Body of pancreas (tissue), 4 donors: ENCODE measurements at regions not wholly inside any gene's neighbourhood (a gene's known extent, or its start where the extent isn't known, plus 50 kb on each side); places are given as distances from the start of the nearest gene placed in this dataset.
"Not testable (repeated sequence)": the region's sequence is repeated elsewhere in the genome, so short reads cannot be mapped to it uniquely, and the experiment has no call there.

Source experiments
- ATAC-seq: fragments of 150-250 bp; one replicate; pipeline ENCODE4 v1.9.1; 2016
- DNase-seq, 4 donors: peaks; one replicate each; pipeline ENCODE4 v3.0.0-alpha.2; 2019
- H3K27ac ChIP-seq, 4 donors: fragments of 200-600 bp; sonication (generic); 1 replicate in 3 of 4; 2 replicates in 1 of 4; pipeline versions ENCODE4 v1.5.1 to v1.6.1; 2016 to 2019; ENCODE audit warnings: mild to moderate bottlenecking in 1 of 4, mixed read lengths in 1 of 4, moderate library complexity in 1 of 4
- H3K27me3 ChIP-seq, 2 donors: fragments of 200-600 bp; sonication (generic); one replicate each; pipeline ENCODE4 v1.6.0; 2016; ENCODE audit warnings: mild to moderate bottlenecking in 1 of 2
- H3K36me3 ChIP-seq, 2 donors: fragments of 200-600 bp; sonication (generic); replicated peaks in 1 of 2; 2 replicates each; pipeline ENCODE4 v1.5.1; 2016; ENCODE audit warnings: low read depth in 2 of 2; ENCODE audit not compliant: insufficient read depth in 1 of 2
- H3K4me1 ChIP-seq: fragments of 200-600 bp; sonication (generic); one replicate; pipeline ENCODE4 v1.6.0; 2016
- H3K4me3 ChIP-seq, 2 donors: fragments of 200-600 bp; sonication (generic); 1 replicate in 1 of 2; 2 replicates in 1 of 2; pipeline ENCODE4 v1.5.1; 2016 to 2019
- H3K9me3 ChIP-seq, 3 donors: fragments of 200-600 bp; sonication (generic); 1 replicate in 2 of 3; 2 replicates in 1 of 3; pipeline ENCODE4 v1.5.1; 2016
- POLR2A ChIP-seq, 3 donors: fragments of 450-650 bp; IDR thresholded peaks; one replicate each; pipeline ENCODE4 v1.6.1; 2016; ENCODE audit warnings: antibody characterized with exemption in 3 of 3, mild to moderate bottlenecking in 2 of 3
- WGBS, 2 donors: methylation state at CpG; one replicate each; pipeline ENCODE4 v1.1.5; 2017; 5-methylcytosine and 5-hydroxymethylcytosine counted together
- intact Hi-C: fragments of 100-400 bp; cut with DNase I; formaldehyde crosslinking; loops from one replicate; pipeline ENCODE4 v1.15.1; 2023
- TF ChIP-seq, protein P1 (sequence below), 7 experiments: fragments of 450-650 bp in 4 of 7; fragments of 200-600 bp in 3 of 7; sonication (generic) in 3 of 7; IDR thresholded peaks; one replicate each; pipeline ENCODE4 v1.5.1; 2016 to 2019; ENCODE audit warnings: antibody characterized with exemption in 7 of 7

DNA sequence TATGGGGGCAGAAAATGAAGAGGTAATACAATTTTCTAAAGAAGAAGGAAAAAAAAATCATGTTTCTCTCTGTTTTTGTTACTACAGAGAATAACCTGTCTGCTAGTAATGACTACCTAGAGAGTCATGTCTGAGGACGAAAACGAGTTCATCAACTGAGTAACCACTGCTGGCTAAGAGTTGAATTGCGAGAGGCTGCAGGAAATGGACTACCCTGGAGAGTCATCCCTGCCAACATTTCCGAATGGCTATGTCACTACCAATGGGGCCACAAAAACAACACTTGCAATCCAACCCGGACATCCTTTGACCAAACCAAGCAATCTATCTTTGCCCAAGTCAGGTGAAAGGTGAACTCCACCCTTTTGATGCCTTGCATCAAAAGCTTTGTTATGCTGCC, 120.6 kb downstream of the FCRL5 start:
- TF ChIP-seq POLR2A (IDR thresholded peaks at IDR 0.05) = no peak
- TF ChIP-seq, protein P1, sequence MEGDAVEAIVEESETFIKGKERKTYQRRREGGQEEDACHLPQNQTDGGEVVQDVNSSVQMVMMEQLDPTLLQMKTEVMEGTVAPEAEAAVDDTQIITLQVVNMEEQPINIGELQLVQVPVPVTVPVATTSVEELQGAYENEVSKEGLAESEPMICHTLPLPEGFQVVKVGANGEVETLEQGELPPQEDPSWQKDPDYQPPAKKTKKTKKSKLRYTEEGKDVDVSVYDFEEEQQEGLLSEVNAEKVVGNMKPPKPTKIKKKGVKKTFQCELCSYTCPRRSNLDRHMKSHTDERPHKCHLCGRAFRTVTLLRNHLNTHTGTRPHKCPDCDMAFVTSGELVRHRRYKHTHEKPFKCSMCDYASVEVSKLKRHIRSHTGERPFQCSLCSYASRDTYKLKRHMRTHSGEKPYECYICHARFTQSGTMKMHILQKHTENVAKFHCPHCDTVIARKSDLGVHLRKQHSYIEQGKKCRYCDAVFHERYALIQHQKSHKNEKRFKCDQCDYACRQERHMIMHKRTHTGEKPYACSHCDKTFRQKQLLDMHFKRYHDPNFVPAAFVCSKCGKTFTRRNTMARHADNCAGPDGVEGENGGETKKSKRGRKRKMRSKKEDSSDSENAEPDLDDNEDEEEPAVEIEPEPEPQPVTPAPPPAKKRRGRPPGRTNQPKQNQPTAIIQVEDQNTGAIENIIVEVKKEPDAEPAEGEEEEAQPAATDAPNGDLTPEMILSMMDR (IDR thresholded peaks at IDR 0.05) = no peak
- H3K4me1 ChIP-seq = no peaks in the 10 kb centered on the region
- no peaks in the 10 kb centered on the region for H3K27me3 ChIP-seq
- ATAC-seq (no peak), DNase-seq (no peak)
- no peak overlapping the region for H3K4me3 ChIP-seq
- H3K36me3 ChIP-seq = no peaks in the 10 kb centered on the region
- WGBS, 2 donors = 82 to 83% methylated on average over 5 of the region's 5 CpGs
- intact Hi-C loops = no loop called here
- H3K9me3 ChIP-seq = no peaks in the 10 kb centered on the region
- no peak overlapping the region for H3K27ac ChIP-seq

DNA sequence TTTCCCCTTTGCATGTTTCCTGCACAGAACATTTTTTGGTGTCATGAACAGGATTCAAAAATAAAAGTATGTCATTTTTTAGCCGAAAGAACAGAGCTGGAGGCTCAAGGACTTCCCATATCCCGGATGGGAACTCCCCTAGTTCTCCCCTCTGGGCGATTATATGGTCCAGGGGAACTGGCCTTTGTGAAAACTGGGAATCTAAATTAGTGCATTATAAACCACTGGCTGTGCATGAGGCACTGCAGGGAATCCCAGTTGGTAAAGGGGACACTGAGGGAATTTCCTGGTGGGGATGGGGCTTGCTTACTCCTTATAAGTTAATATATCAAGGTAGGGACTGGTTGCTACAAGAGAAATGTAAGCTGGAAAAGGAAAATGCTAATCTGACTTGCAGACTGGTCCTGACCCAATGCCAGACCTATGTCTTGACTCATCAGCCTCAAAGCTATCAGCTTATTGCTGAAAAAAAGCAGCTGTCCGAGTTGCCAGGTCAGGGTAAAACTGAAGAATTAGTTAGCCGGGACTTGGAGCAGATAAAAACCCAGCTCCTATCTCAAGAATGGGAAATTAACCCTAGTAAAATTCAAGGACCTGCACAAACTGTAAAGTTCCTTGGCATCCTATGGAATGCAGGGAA, 122.6 kb downstream of the FCRL5 start:
- Histone ChIP-seq H3K9me3 (no peaks in the 10 kb centered on the region), H3K36me3 (no peaks in the 10 kb centered on the region), H3K27ac (no peak overlapping the region), H3K4me3 (no peak overlapping the region), H3K4me1 (no peaks in the 10 kb centered on the region), H3K27me3 (no peaks in the 10 kb centered on the region)
- ATAC-seq = no peak
- intact Hi-C loops = no loop called here
- 61 to 70% methylated on average over 5 of the region's 5 CpGs for WGBS, 2 donors
- no peak for TF ChIP-seq POLR2A (IDR thresholded peaks at IDR 0.05)
- TF ChIP-seq, protein P1 (IDR thresholded peaks at IDR 0.05) = no peak
- DNase-seq = no peak

DNA sequence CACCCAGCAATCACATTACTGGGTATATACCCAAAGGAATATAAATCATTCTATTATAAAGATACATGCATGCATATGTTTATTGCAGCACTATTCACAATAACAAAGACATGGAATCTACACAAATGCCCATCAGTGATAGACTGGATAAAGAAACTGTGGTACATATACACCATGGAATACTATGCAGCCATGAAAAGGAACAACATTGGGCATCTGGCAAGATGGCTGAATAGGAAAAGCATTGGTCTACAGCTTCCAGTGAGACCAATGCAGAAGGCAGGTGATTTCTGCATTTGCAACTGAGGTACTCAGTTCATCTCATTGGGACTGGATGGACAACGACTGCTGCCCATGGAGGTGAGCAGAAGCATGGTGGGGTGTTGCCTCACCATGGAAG, 128.6 kb downstream of the FCRL5 start:
- 71 to 94% methylated on average over 1 of the region's 1 CpG for WGBS, 2 donors
- intact Hi-C loops, H3K4me1 ChIP-seq, H3K9me3 ChIP-seq, H3K4me3 ChIP-seq, H3K36me3 ChIP-seq, H3K27me3 ChIP-seq, DNase-seq, H3K27ac ChIP-seq, ATAC-seq: not testable (repeated sequence)

DNA sequence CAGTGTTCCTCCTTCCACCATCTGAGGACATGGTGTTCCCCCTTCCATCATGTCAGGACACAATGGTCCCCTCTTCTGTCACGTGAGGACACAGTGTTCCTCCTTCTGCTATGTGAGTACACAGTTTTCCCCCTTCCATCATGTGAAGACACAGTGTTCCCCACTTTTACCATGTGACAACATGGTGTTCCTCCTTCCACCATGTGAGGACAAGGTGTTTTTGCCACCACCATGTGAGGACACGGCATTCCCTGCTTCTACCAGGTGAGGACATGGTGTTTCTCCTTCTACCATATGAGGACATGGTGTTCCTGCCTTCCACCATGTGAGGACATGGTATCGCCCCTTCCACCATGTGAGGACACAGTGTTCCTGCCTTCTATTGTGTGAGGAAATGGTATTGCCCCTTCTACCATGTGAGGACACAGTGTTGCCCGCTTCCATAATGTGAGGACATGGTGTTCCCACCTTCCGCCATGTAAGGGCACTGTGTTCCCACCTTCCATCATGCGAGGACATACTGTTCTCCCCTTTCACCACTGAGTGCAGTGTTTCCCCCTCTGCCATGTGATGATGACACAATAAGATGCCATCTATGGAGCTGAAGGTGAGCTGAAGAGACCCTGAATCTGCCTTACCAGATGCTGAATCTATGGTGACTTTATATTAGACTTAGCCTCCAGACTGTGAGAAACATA, 132.3 kb downstream of the FCRL5 start:
- Histone ChIP-seq H3K36me3 (no peaks in the 10 kb centered on the region), H3K27me3 (no peaks in the 10 kb centered on the region), H3K27ac (no peak overlapping the region), H3K9me3 (no peaks in the 10 kb centered on the region), H3K4me1 (no peaks in the 10 kb centered on the region), H3K4me3 (no peak overlapping the region)
- WGBS, 2 donors = 73 to 83% methylated on average over 6 of the region's 6 CpGs
- no peak for TF ChIP-seq POLR2A (IDR thresholded peaks at IDR 0.05)
- TF ChIP-seq, protein P1 (IDR thresholded peaks at IDR 0.05) = no peak
- no peak for DNase-seq
- no peak for ATAC-seq
- intact Hi-C loops = no loop called here

DNA sequence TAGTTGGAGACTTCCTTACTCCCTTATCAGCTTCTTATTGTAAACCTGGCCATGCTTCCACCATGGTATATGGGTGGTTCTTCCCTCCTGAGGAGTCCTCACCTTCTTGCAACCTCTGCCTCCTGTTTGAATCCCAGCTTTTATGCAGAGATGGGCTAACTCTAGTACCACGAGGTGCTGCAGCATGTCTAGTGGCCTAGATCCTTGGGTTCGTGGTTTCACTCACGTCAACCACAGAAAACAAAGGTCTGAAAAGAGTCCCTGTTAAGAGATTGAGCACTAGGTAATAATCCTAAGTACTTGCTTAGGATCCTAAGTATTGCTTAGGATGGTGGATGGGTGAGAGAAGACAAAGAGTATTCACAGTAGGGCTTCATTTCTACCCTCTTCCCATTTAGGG, 133.7 kb downstream of the FCRL5 start:
- WGBS, 2 donors = 44 to 53% methylated on average over 3 of the region's 3 CpGs
- Histone ChIP-seq H3K27me3 (no peaks in the 10 kb centered on the region), H3K27ac (no peak overlapping the region), H3K36me3 (no peaks in the 10 kb centered on the region), H3K4me3 (no peak overlapping the region), H3K9me3 (no peaks in the 10 kb centered on the region), H3K4me1 (no peaks in the 10 kb centered on the region)
- intact Hi-C loops = no loop called here
- DNase-seq (no peak), ATAC-seq (no peak)
- no peak for TF ChIP-seq POLR2A (IDR thresholded peaks at IDR 0.05)
- TF ChIP-seq, protein P1 (IDR thresholded peaks at IDR 0.05) = no peak
